Endothelial cell of hepatic sinusoid (primary cell): ENCODE measurements at regions not wholly inside any gene's neighbourhood (a gene's known extent, or its start where the extent isn't known, plus 50 kb on each side); places are given as distances from the start of the nearest gene placed in this dataset.

ENCODE experiments used
- in situ Hi-C: cut with HindIII; loops from 2 replicates; pipeline ENCODE4 v1.10.0; 2017; ENCODE audit warnings: low sequenced_read_pairs

DNA sequence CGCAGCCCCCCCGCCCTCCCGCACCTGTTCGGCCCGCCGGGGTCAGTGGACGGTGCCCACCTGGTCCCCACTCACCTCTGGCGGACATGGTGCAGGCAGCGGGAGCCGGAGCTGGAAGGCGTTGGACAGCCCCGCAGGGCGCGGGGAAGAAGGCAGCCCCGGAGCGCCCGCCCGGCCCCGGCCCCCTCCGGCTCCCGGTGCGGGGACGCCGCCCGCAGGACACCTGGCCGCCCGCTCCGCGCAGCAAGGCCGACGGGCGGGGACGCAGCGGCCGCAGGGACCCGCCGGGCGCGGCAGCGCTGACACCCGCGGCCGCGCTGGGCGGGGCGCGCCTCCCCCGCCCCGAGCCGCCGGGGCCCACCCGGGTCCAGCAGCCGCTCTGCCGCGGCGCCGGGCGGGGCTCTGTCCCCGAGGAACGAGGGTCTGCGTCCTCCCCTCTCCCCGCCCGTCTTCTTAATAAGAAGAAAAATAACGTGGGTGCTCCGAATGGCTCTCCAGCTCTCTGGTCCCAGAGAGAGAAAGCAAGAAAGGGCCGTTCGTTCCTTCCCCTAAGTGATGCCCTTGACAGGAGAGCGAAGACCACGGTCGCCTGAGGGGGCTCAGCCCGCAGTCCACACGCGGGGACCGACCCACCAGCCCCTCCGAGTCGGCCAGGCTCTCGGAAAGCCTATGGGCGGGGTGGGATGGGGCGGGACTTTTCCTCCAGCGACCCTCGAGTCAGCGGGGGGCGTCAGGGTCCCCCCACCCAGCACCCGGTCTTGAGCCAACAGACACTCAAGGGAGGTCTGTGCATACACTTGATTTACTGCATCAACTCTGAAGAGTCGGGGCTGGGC is 53.4 kb upstream of the FHIP2A start:
- in situ Hi-C loops, result no loop called here

GRCh38 chr10:114770009-114770408 is 51.6 kb upstream of the FHIP2A start:
- in situ Hi-C loops, result loop anchor here (5.0 kb wide), 1 partner anchor 73 kb away; no protein-coding TSS in a partner anchor

- in situ Hi-C loops, result loop anchor here (5.0 kb wide), 1 partner anchor 74 kb away; no protein-coding TSS in a partner anchor
Measured at GRCh38 chr10:114771157-114771556, 50.4 kb upstream of the FHIP2A start.

GRCh38 chr10:114771749-114772148 is 49.8 kb upstream of the FHIP2A start:
- in situ Hi-C loops, result loop anchor here (5.0 kb wide), 1 partner anchor 74 kb away; no protein-coding TSS in a partner anchor
